Activated CD4-positive, CD25-positive, alpha-beta regulatory T cell treated with anti-CD3 and anti-CD28 coated beads, Interleukin-2, amount 50 U/mL, for 24 hours (primary cell): ENCODE measurements at regions not wholly inside any gene's neighbourhood (a gene's known extent, or its start where the extent isn't known, plus 50 kb on each side); places are given as distances from the start of the nearest gene placed in this dataset.

ENCODE experiments used
- ATAC-seq, 2 donors: fragments of 150-1000 bp; cut with Tn5 transposase; one replicate each; pipeline ENCODE4 v1.10.0; 2021; ENCODE audit warnings: mild to moderate bottlenecking in 1 of 2, moderate library complexity in 1 of 2

- ATAC-seq = no peak
Observed at GRCh38 chr15:97653896-97654295, 306.6 kb upstream of the ARRDC4 start.

DNA sequence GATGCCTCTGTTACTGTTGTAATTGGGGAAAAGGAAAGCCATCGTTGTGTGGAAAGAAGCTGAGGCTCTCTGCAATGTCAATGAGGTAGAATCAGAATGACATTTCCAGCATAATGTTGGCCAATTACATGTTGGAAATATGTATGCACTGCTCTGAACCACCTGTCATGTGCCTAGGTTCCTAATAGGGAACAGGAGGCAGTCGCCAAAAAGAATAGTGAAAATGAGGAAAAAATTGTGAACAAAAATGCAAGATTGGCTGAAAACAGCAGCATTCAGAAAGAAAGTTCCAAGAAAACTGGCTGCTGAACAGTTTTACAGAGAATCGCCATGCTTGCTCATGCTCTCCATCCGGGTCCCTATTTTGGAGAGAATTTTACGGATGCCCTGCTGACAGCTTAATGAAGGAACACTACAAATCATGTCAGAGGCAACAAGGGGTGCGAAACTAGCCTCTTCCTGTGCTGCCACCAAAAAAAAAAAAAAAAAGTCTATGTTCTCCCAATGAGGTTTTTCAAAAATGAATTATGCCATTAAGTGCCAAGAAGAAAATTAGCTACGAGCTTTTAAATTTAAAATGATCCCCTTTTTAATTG lies 305.9 kb upstream of the ARRDC4 start:
- no peak for ATAC-seq

DNA sequence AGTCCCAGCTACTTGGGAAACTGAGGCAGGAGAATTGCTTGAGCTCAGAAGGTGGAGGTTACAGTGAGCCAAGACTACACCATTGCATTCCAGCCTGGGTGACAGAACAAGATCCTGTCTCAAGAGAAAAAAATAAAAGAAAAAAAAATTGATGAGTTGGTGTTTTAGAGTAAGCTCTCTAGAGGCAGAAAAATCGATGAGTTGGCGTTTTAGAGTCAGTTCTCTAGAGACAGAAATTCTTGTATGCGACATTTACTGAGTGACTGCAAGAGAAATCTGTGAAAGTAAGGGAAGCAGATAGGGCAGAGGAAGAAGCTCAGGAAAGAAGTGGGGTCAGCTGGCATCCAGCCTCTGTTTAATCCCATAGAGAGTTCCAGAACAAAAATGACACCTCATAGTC lies 298.7 kb upstream of the ARRDC4 start:
- no peak for ATAC-seq

GRCh38 chr15:97672586-97672985 lies 287.9 kb upstream of the ARRDC4 start:
- no peak for ATAC-seq

DNA sequence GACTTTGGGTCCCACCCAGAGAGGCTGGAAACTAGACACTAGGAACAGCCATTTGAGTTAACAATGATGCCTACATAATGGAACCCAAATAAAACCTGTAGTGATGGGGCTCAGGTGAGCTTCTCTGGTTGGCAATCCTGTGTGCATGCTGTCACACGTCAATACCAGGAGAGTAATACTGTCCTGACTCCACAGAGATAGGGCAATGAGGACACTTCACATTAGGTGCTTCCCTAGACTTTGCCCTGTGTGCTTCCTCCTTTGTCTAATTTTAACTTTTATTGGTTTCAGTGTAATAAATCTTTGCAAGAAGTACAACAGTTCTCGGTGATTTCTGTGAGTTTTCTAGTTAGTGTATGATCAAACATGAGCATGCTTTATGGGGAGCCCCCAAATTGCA lies 281.8 kb upstream of the ARRDC4 start:
- no peak for ATAC-seq

GRCh38 chr15:97679106-97679688 lies 281.3 kb upstream of the ARRDC4 start:
- ATAC-seq = no peak

DNA sequence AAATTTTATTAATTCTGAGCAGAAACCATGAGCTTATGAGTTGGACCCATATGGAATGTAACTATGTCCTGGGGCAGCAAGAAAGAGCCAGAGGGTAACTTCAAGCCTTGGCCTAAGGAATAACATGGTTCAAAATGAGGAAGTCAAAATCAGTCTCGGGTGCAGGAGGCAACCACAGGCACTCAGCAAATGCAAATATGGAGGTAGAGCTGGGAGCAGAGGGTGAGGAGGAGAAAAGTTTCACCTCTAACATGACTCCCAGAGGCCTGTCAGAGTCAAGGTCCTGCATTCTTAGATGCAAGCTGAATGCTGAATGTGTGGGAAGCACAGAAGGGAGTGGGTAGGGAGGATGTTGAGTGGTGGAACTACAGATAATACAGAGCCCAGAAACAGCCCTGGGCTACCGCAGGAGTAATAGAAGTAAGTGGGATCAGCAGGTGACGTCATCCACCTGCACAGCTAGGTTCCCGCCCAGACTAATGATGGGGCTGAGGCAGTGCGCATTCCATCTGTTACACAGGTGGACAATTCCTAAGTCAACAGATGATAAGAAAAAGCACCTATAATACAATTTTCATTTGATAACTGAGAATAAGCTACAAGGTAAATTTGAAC lies 279.8 kb upstream of the ARRDC4 start:
- ATAC-seq = no peak

DNA sequence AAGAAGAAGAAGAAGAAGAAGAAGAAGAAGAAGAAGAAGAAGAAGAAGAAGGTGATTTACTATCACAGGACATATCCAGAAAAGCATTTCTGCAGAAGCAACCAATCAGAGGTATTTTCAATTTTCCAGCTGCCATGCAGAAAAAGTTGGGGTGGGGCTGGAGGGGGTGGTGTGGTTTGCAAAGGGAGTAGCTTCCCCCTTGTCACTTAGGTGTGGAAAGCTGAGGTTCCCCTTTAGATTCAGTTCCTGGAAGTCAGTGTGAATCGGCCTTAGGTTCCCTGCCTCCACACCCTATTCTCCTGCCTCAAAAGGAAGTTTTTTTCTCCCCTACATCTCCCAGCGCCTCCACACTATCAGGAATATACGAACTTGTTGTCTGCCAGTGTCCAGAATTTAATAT lies 276.7 kb upstream of the ARRDC4 start:
- no peak for ATAC-seq

- no peak for ATAC-seq
Observed at GRCh38 chr15:97684249-97684648, 276.3 kb upstream of the ARRDC4 start.

- no peak for ATAC-seq
Observed at GRCh38 chr15:97686324-97686723, 274.2 kb upstream of the ARRDC4 start.

GRCh38 chr15:97687654-97688053 lies 272.8 kb upstream of the ARRDC4 start:
- no peak for ATAC-seq

DNA sequence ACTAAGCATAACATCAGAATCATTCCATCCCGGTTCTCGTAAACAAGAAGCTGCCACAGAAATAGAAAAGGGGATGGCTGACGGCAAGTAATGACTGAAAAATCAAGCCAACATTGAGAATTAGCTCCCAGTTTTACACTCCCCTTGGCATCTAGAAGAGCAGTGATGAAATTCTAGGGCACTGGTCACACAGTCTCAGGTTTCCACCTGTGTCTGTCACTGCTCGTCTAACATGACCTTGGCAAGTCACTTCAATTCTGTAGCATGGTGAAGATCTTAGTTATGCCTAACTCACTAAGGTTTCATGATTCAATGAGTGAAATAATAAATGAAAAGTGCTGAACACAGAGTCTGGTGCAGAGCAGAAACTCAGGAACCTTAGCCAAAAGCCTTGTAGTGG lies 272.3 kb upstream of the ARRDC4 start:
- ATAC-seq = no peak

DNA sequence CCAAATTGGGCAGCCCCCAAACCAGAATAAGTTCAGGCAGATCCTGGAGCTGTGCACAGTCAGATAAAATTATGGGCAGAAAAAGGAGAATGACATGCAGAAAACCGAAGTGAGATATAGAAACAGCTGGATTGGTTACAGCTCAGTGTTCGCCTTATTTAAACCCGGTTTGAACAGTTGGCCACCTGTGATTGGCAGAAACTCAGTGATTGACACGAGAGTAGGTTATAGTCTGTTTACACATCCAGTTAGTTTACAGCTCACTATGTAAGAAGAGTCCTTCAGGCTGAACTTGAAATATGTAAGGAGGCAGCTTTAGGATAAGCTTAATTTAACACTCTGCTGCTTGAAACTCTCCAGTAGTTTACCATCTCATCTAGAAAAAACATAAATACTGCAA lies 271.6 kb upstream of the ARRDC4 start:
- ATAC-seq = no peak

GRCh38 chr15:97691078-97691477 lies 269.4 kb upstream of the ARRDC4 start:
- ATAC-seq = no peak

- no peak for ATAC-seq
Observed at GRCh38 chr15:97691799-97692198, 268.7 kb upstream of the ARRDC4 start.

DNA sequence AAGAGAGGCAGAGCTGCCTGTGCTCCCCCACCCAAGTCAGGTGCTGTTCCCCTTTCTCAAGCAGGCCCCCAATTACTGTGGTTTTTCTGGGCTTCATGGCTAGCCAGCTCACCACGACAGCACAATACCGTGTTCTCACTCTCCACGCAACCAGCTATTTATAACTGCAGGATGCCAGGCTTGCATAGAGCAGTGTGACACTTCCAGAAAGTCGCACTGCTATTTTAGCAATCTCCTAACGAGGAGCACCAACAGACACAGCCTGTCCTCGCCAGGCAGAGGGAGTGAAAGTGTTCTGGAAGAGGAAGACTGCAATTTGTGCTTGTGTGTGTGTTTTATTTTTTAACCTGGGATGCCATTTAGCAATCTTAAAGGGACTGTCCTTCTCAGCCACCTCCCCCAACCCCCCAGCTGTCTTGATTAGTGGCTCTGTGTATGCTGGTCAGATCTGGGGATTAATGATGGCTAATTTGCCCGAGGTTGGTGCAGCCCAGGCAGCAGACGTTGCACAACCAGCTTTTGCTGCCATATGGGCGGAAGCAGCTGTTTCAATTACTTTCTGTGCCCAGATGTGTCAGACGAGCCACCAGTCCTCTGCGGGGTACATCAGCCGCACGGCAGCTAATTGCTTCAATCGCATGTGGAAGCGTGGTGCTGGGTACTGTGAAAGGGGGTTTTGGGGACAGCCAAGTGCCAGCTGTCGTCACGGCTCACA lies 268.0 kb upstream of the ARRDC4 start:
- ATAC-seq = no peak

DNA sequence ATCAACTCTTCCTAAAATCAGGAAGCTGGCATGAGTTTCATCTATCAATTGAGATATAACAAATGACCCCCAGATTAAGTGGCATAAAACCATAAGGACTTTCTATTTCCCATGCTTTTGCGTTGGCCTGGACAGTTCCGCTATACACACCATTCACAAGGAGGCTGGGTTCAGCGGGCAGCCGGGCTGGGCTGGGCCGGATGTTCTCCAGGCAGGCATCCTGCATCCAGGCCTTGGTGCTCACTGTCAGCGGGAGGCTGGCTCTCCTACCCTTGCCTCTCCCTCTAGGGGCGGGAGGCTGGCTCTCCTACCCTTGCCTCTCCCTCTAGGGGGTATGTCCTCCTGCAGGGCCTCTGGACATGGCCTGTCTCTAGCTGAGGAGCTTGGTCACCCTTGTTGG lies 266.0 kb upstream of the ARRDC4 start:
- ATAC-seq = no peak

DNA sequence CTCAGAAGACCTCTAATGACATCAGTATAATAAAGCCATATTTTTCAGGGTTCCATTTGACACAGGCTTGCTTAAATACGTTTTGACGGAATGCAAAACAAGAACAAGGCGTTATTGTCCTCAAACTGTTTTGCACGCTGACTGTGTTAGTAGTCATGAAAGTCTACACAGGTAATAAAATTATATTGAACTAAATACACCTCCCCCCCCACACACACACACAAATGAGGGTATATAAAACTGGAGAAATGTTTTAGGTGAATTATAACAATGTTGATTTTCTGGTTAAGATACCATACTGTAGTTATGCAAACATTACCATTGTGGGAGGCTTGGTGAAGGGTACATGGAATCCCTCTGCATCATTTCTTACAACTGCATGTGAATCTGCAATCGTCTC lies 257.1 kb upstream of the ARRDC4 start:
- ATAC-seq = no peak

DNA sequence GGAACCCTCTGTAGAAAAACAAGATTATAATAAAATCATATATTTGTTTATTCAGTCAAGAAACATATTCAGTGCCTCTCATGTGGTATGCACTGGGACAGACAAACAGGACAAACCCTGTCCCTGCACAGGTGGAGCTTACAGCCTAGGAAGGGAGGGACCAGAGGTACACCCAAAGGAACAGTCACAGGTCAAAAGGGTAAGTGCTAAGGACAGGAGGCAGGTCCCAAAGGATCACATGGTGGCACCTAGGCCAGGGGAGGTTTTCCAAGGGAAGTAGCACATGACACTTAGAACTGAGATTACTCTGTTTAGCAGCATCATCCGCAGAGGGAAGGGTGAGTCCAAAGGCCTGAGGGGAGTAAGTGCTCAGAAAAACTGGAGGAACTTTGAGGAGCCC lies 254.4 kb upstream of the ARRDC4 start:
- no peak for ATAC-seq

GRCh38 chr15:97708252-97708651 lies 252.3 kb upstream of the ARRDC4 start:
- no peak for ATAC-seq

DNA sequence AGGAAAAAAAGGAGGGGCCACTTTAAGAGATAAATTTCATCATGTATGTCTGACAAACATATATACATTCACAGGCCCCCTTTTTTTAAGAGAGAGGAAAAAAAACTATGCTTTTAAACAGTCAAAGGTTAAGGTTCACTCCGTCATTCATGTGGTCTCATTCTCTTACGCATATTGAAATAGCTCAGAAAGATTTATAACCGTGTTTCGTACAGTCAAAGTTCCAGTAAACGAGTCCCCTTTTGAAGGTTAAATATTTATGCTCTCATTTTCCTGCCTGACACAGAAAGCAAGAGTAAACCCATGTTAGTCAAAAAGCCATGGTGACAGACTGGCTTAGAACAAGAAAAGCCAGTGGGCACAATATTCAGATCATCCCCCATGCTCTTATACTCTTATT lies 248.0 kb upstream of the ARRDC4 start:
- no peak for ATAC-seq

GRCh38 chr15:97717806-97718205 lies 242.7 kb upstream of the ARRDC4 start:
- no peak for ATAC-seq

- ATAC-seq = no peak
Observed at GRCh38 chr15:97718509-97718908, 242.0 kb upstream of the ARRDC4 start.

DNA sequence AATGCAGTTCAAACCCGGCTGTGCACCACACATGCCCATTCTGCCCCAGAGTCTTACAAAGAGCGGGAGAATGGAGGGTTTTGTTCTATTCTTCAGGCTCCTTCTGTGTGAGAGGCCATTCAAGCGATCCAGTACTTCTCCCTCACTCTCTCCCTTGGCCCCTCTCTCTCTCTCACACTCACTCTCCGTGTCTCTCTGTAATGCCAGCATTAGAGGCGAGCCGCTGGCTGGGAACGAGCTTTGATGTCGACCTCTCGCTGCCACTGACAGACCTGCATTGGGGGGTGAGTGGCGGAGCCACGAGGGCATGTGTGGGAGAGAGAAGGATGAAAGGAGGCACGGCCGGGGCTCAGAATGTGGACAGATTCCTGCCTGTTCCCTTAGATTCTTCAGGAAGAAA lies 231.7 kb upstream of the ARRDC4 start:
- no peak for ATAC-seq
